GM23338 (cell line): ENCODE measurements at regions not wholly inside any gene's neighbourhood (a gene's known extent, or its start where the extent isn't known, plus 50 kb on each side); places are given as distances from the start of the nearest gene placed in this dataset.

Experiments used
- CREB1 ChIP-seq: fragments of 250-450 bp; sonication (Bioruptor Pico); IDR thresholded peaks from 2 replicates; pipeline ENCODE4 v1.5.0; 2020; ENCODE audit warnings: low read depth, mild to moderate bottlenecking, moderate library complexity
- EZH2 ChIP-seq: fragments of 200-600 bp; sonication (generic); IDR thresholded peaks from one replicate; pipeline ENCODE4 v1.8.0; 2017; ENCODE audit warnings: antibody characterized with exemption, mild to moderate bottlenecking, low read depth; ENCODE audit not compliant: unreplicated experiment
- EZH2phosphoT487 ChIP-seq: fragments of 200-600 bp; sonication (generic); IDR thresholded peaks from one replicate; pipeline ENCODE4 v1.8.1; 2018; ENCODE audit warnings: antibody characterized with exemption; ENCODE audit not compliant: unreplicated experiment
- POLR2AphosphoS5 ChIP-seq: IDR thresholded peaks from 2 replicates; pipeline ENCODE4 v1.6.1; 2016; ENCODE audit warnings: antibody characterized with exemption, low read depth
- ZNF331 ChIP-seq: fragments of 250-450 bp; sonication (Bioruptor Pico); IDR thresholded peaks from 2 replicates; pipeline ENCODE4 v1.5.0; 2020; ENCODE audit warnings: low read depth, mild to moderate bottlenecking, moderate library complexity
- TF ChIP-seq, protein P1 (sequence below), 2 experiments: fragments of 200-600 bp in 1 of 2; sonication (generic) in 1 of 2; conservative IDR thresholded peaks; 2 replicates each; pipeline versions ENCODE4 v1.5.1 to v1.6.1; 2016 to 2017; ENCODE audit warnings: antibody characterized with exemption in 2 of 2, low read depth in 2 of 2, mild to moderate bottlenecking in 2 of 2, moderate library complexity in 1 of 2
- TF ChIP-seq, protein P2 (sequence below): IDR thresholded peaks from one replicate; pipeline ENCODE4 v1.6.1; 2018; ENCODE audit warnings: antibody characterized with exemption; ENCODE audit not compliant: unreplicated experiment

DNA sequence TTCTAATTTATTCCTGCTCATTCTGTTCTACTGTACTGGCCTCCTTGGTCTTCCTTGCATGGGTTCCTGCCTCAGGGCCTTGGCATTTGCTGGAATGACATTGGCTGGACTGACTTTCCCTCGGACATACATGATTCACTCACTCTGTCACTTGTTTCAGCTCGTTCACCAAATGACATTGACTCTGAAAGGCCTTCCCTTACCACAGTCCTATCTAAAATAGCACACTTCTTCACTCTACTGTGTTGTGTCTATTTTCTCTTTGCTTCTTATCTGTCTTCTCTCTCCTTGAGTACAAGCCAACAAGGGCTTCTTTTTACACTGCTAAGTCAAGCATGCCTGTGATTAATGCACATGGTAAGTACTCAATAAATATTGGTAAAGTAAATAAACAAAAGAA lies 65.6 kb downstream of the SCG2 start:
- TF ChIP-seq CREB1 (CRISPR knock-in tag) (no peak), ZNF331 (CRISPR knock-in tag) (no peak), POLR2AphosphoS5 (no peak), EZH2 (no peak), EZH2phosphoT487 (no peak)
- TF ChIP-seq, protein P1, sequence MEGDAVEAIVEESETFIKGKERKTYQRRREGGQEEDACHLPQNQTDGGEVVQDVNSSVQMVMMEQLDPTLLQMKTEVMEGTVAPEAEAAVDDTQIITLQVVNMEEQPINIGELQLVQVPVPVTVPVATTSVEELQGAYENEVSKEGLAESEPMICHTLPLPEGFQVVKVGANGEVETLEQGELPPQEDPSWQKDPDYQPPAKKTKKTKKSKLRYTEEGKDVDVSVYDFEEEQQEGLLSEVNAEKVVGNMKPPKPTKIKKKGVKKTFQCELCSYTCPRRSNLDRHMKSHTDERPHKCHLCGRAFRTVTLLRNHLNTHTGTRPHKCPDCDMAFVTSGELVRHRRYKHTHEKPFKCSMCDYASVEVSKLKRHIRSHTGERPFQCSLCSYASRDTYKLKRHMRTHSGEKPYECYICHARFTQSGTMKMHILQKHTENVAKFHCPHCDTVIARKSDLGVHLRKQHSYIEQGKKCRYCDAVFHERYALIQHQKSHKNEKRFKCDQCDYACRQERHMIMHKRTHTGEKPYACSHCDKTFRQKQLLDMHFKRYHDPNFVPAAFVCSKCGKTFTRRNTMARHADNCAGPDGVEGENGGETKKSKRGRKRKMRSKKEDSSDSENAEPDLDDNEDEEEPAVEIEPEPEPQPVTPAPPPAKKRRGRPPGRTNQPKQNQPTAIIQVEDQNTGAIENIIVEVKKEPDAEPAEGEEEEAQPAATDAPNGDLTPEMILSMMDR (conservative IDR thresholded peaks at IDR 0.05; ENCODE audit: low read depth in 2 of 2) = no peak
- TF ChIP-seq, protein P2, sequence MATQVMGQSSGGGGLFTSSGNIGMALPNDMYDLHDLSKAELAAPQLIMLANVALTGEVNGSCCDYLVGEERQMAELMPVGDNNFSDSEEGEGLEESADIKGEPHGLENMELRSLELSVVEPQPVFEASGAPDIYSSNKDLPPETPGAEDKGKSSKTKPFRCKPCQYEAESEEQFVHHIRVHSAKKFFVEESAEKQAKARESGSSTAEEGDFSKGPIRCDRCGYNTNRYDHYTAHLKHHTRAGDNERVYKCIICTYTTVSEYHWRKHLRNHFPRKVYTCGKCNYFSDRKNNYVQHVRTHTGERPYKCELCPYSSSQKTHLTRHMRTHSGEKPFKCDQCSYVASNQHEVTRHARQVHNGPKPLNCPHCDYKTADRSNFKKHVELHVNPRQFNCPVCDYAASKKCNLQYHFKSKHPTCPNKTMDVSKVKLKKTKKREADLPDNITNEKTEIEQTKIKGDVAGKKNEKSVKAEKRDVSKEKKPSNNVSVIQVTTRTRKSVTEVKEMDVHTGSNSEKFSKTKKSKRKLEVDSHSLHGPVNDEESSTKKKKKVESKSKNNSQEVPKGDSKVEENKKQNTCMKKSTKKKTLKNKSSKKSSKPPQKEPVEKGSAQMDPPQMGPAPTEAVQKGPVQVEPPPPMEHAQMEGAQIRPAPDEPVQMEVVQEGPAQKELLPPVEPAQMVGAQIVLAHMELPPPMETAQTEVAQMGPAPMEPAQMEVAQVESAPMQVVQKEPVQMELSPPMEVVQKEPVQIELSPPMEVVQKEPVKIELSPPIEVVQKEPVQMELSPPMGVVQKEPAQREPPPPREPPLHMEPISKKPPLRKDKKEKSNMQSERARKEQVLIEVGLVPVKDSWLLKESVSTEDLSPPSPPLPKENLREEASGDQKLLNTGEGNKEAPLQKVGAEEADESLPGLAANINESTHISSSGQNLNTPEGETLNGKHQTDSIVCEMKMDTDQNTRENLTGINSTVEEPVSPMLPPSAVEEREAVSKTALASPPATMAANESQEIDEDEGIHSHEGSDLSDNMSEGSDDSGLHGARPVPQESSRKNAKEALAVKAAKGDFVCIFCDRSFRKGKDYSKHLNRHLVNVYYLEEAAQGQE = no peak
